ENCODE measurements at regions not wholly inside any gene's neighbourhood (a gene's known extent, or its start where the extent isn't known, plus 50 kb on each side); places are given as distances from the start of the nearest gene placed in this dataset.

- intact Hi-C loops (cut with micrococcal nuclease): no loop called here
- RAD21 ChIA-PET (ENCODE audit: low non-redundant PET in 1 of 2, low total read pairs in 2 of 2, uncharacterized antibody in 2 of 2, unreplicated experiment in 2 of 2): no interaction called here
Measured at GRCh38 chr12:24418157-24418556, 468.7 kb upstream of the SOX5 start.

GRCh38 chr12:24416423-24417109 lies 467.1 kb upstream of the SOX5 start:
- no peaks in the 10 kb centered on the region for H3K36me3 ChIP-seq (ENCODE audit: control insufficient read depth in 1 of 2, insufficient read depth in 2 of 2, low read length in 2 of 2)
- intact Hi-C loops (cut with micrococcal nuclease): no loop called here

More at GRCh38 chr12:24418157-24418556, 468.7 kb upstream of the SOX5 start:
- Histone ChIP-seq H3K79me2 (ENCODE audit: insufficient read depth, low read length) (no peaks in the 10 kb centered on the region), H3K4me3 (replicated peaks in 1 of 2; ENCODE audit: low read depth in 1 of 2, low read length in 2 of 2) (no peak overlapping the region), H3K36me3 (ENCODE audit: control insufficient read depth in 1 of 2, insufficient read depth in 2 of 2, low read length in 2 of 2) (no peaks in the 10 kb centered on the region), H3K27me3 (ENCODE audit: insufficient read depth, low read length) (no peaks in the 10 kb centered on the region), H3K9me3 (ENCODE audit: control insufficient read depth in 1 of 2, insufficient read depth in 1 of 2, low read depth in 1 of 2, low read length in 2 of 2) (peaks cover 21 to 28% of the 10 kb centered on the region in 2 experiments; a peak in 3 of 4 replicates), H4K20me1 (ENCODE audit: insufficient read depth) (no peaks in the 10 kb centered on the region), H3K9ac (ENCODE audit: low read length) (no peak overlapping the region), H3K9me2 (ENCODE audit: insufficient read depth) (no peaks in the 10 kb centered on the region), H2AFZ (ENCODE audit: low read depth, low read length, poor library complexity, severe bottlenecking) (no peak overlapping the region), H3K4me2 (ENCODE audit: low read length) (no peak overlapping the region), H3K4me1 (ENCODE audit: control insufficient read depth in 1 of 2, insufficient read depth in 2 of 2, low read length in 2 of 2) (no peaks in the 10 kb centered on the region), H3K27ac (ENCODE audit: low read depth, low read length) (no peak overlapping the region)
- no TSS peak for BruUV-seq (replicated peaks)
- POLR2A ChIA-PET: no interaction called here
- no peak for TF ChIP-seq SP1 (IDR thresholded peaks at IDR 0.05; ENCODE audit: low read depth)
- TF ChIP-seq SRF (IDR thresholded peaks at IDR 0.05; ENCODE audit: low read depth): no peak
- no peak for TF ChIP-seq MAX (IDR thresholded peaks at IDR 0.05)
- ATAC-seq (no peak), DNase-seq (ENCODE audit: low read depth, low spot score) (no peak)
- CTCF ChIA-PET: no interaction called here

More at GRCh38 chr12:24416423-24417109, 467.1 kb upstream of the SOX5 start:
- H3K9me3 ChIP-seq (ENCODE audit: control insufficient read depth in 1 of 2, insufficient read depth in 1 of 2, low read depth in 1 of 2, low read length in 2 of 2): peaks cover 18 to 25% of the 10 kb centered on the region in 2 experiments; a peak in 3 of 4 replicates
- DNase-seq (ENCODE audit: low read depth, low spot score): no peak
- ATAC-seq: no peak
- H3K4me1 ChIP-seq (ENCODE audit: control insufficient read depth in 1 of 2, insufficient read depth in 2 of 2, low read length in 2 of 2): no peaks in the 10 kb centered on the region
- no peak overlapping the region for H3K9ac ChIP-seq (ENCODE audit: low read length)
- POLR2A ChIA-PET: no interaction called here
- no TSS peak for BruUV-seq (replicated peaks)
- H3K9me2 ChIP-seq (ENCODE audit: insufficient read depth): no peaks in the 10 kb centered on the region
- no peaks in the 10 kb centered on the region for H3K79me2 ChIP-seq (ENCODE audit: insufficient read depth, low read length)
- RAD21 ChIA-PET (ENCODE audit: low non-redundant PET in 1 of 2, low total read pairs in 2 of 2, uncharacterized antibody in 2 of 2, unreplicated experiment in 2 of 2): no interaction called here
- no peak overlapping the region for H2AFZ ChIP-seq (ENCODE audit: low read depth, low read length, poor library complexity, severe bottlenecking)
- H3K4me3 ChIP-seq (replicated peaks in 1 of 2; ENCODE audit: low read depth in 1 of 2, low read length in 2 of 2): no peak overlapping the region
- H3K4me2 ChIP-seq (ENCODE audit: low read length): no peak overlapping the region
- no peaks in the 10 kb centered on the region for H4K20me1 ChIP-seq (ENCODE audit: insufficient read depth)
- H3K27ac ChIP-seq (ENCODE audit: low read depth, low read length): no peak overlapping the region
- H3K27me3 ChIP-seq (ENCODE audit: insufficient read depth, low read length): no peaks in the 10 kb centered on the region
- TF ChIP-seq ZNF274 (IDR thresholded peaks at IDR 0.05; ENCODE audit: low read depth, low read length): no peak
- CTCF ChIA-PET: no interaction called here

All from HCT116 (cell line).